ENCODE measurements at regions not wholly inside any gene's neighbourhood (a gene's known extent, or its start where the extent isn't known, plus 50 kb on each side); places are given as distances from the start of the nearest gene placed in this dataset.

DNA sequence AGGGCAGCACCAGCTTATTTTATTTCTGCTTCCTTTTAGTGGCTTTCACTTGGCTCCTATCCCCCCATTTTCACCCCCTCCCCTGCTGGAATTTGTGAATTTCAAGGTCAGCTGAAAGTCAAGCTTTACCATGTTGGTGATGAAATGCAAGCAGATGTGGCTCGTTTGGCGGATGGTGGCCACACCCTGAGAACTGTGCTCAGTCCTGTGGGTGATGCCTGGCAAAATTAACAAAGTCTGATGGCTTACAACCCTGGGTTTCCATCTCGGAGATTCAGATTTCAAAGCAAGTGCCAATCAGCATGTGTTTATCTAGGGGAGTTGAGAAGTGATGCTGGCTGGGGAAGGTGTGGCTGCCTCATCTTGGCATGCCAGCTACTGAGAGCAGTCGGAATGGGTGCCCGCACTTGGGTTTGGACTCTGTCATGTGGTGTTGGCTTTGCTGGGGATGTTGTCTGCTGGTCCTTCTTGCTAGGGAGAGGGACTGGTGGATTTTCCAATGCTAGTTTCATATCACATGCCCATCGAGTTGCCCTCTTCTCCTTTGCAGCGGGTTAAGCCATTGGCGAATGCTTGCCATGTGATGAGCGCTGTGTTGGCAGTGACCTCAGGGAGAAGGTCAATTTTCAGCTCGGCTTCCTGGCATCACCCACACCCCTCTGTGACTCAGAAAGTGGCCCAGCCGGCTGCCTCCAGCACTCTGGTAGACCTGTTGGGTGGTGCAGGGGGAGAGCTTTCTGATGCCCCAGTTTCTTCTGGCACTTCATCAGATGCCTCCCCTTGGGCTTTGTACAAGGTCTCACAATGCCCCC lies 77.0 kb upstream of the PITX1 start:
- TF ChIP-seq CTCF (conservative IDR thresholded peaks at IDR 0.05; ENCODE audit: low read depth, low read length), result no peak
- no peak overlapping the region for H3K4me3 ChIP-seq (ENCODE audit: low read length)
- DNase-seq (ENCODE audit: low read depth), result no peak

DNA sequence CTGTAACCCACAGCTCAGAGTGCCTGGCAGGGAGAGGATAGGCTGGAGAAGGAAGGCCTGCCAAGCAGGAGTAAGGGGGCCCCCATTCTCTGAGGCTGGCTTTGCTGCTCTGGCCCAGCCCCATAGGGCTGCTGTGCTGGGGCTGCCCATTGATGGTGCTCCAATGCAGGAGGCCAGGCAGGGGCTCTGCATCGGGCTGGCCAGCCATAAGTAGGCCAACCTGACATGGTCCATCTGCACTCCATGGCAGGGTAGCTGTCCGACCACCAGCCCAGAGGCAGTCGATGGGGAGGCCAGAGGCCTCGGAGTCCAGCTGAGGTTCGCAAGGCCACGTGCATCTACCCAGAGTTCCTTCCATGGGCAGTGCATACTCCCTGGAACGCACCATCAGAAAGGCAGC lies 75.0 kb upstream of the PITX1 start:
- H3K4me3 ChIP-seq (ENCODE audit: low read length), result no peak overlapping the region
- no peak for DNase-seq (ENCODE audit: low read depth)
- no peak for TF ChIP-seq CTCF (conservative IDR thresholded peaks at IDR 0.05; ENCODE audit: low read depth, low read length)

DNA sequence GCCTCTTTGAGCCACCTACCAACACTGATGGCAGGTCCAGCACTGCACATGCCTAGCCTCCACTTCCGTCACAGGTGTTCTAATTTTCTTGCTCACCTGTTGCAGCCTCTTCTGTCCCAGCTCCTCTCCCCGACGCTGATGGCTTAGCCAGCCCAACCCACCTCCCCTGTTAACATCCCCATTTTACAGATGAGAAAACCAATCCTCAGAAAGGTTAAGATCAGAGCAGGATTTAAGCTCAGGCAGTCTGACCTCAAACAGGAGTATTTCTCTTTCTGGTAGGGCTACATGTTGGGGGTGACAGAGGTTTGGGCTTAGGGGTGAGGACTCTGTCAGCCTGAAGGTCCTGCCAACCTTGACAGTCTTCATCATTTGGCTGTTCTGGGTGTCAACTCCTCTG lies 74.5 kb upstream of the PITX1 start:
- no peak for TF ChIP-seq CTCF (conservative IDR thresholded peaks at IDR 0.05; ENCODE audit: low read depth, low read length)
- H3K4me3 ChIP-seq (ENCODE audit: low read length), result no peak overlapping the region
- DNase-seq (ENCODE audit: low read depth), result no peak

DNA sequence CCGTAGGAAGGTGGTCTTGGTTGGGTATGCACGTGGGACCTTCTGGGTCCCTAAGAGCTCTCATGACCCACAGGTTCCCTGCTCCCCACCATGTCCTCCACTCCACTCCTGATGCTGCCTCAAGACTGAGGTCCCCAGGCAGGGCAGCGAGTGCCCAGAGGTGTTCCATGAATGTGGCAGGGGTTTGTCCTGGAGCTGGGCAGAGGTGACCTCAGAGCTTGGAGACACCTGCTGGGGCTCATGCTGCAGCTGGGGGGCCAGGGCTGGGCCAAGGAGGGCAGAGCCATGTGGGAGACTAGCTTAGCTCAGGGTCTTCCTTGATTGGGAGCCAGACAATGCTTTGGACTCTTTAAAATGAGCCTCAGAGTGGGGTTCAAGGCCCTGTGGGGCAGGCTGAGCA lies 74.0 kb upstream of the PITX1 start:
- no peak overlapping the region for H3K4me3 ChIP-seq (ENCODE audit: low read length)
- TF ChIP-seq CTCF (conservative IDR thresholded peaks at IDR 0.05; ENCODE audit: low read depth, low read length), result no peak
- no peak for DNase-seq (ENCODE audit: low read depth)

DNA sequence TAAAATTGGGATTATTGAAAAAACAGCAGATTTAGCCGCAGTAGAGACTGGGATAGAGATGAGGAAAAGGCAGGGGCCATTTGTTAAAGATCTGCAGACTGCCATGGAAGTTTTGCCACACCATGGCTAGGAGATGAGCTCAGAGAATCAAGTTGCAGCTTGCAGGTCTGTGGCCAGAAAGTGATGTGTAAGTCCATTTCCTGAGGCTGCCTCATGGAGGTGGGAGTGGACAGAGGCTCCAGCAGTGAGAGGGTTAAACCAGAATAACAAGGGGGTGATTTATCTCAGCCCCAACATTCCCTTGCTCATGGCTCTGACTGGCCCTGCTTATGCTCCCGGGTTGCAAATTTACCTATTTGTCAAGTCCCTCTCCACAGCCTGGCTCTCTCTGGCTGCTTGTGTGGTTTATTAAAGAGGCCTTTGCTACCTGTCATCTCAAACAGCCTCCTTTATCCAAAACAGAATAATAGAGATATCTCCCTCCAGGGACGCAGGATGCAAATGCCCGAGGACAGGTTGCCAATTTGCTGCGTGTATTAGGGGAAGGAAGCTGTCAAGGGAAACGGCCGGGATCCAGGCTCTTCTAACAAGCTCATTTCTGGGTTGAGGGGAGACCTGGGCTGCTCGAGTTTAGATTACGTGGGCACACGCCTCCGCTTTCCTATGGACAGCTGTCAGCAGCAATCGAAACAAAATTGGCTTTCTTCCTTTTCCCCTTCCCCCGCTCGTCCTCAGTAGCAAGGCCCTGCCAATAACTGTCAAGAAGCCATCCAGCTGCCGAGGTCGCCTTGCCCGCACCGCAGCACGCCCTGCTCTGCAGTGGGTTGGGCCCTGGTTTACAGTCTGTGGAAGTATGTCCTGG lies 72.8 kb upstream of the PITX1 start:
- H3K4me3 ChIP-seq (ENCODE audit: low read length), result no peak overlapping the region
- no peak for TF ChIP-seq CTCF (conservative IDR thresholded peaks at IDR 0.05; ENCODE audit: low read depth, low read length)
- no peak for DNase-seq (ENCODE audit: low read depth)

DNA sequence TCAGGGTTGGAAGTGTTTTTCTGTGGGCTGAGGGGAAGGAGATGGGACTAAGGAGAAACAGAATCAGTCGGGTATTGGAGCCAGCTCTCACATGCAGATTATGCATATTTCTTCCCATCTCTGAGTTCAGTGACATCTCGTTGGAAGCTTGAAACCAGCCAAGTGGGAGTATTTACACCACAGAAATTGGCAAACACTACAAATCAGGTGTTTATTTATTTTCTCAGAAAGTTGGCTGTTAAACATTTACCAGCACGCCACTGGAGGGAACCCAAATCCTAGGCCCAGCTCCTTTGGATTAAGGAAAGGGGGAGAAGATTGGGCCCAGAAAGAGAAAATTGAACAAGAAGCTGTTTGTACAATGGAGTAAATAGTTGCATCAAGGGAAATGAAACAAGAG lies 72.1 kb upstream of the PITX1 start:
- TF ChIP-seq CTCF (conservative IDR thresholded peaks at IDR 0.05; ENCODE audit: low read depth, low read length), result no peak
- no peak overlapping the region for H3K4me3 ChIP-seq (ENCODE audit: low read length)
- no peak for DNase-seq (ENCODE audit: low read depth)

Measured in retinal pigment epithelial cell (primary cell).